ENCODE measurements at regions not wholly inside any gene's neighbourhood (a gene's known extent, or its start where the extent isn't known, plus 50 kb on each side); places are given as distances from the start of the nearest gene placed in this dataset.
"Not testable (repeated sequence)": the region's sequence is repeated elsewhere in the genome, so short reads cannot be mapped to it uniquely, and the experiment has no call there.

- FAIRE-seq (no peak), DNase-seq (ENCODE audit: insufficient read length, low spot score) (no peak)
- TF ChIP-seq, protein P1, sequence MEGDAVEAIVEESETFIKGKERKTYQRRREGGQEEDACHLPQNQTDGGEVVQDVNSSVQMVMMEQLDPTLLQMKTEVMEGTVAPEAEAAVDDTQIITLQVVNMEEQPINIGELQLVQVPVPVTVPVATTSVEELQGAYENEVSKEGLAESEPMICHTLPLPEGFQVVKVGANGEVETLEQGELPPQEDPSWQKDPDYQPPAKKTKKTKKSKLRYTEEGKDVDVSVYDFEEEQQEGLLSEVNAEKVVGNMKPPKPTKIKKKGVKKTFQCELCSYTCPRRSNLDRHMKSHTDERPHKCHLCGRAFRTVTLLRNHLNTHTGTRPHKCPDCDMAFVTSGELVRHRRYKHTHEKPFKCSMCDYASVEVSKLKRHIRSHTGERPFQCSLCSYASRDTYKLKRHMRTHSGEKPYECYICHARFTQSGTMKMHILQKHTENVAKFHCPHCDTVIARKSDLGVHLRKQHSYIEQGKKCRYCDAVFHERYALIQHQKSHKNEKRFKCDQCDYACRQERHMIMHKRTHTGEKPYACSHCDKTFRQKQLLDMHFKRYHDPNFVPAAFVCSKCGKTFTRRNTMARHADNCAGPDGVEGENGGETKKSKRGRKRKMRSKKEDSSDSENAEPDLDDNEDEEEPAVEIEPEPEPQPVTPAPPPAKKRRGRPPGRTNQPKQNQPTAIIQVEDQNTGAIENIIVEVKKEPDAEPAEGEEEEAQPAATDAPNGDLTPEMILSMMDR (IDR thresholded peaks at IDR 0.05; ENCODE audit: insufficient read depth, missing control alignments) = no peak
Measured at GRCh38 chr6:166712286-166713228, 85.5 kb upstream of the RPS6KA2 start.

- TF ChIP-seq, protein P1 (IDR thresholded peaks at IDR 0.05; ENCODE audit: insufficient read depth, missing control alignments) = no peak
- no peak for FAIRE-seq
Measured at GRCh38 chr6:166710084-166710483, 83.0 kb upstream of the RPS6KA2 start.

DNA sequence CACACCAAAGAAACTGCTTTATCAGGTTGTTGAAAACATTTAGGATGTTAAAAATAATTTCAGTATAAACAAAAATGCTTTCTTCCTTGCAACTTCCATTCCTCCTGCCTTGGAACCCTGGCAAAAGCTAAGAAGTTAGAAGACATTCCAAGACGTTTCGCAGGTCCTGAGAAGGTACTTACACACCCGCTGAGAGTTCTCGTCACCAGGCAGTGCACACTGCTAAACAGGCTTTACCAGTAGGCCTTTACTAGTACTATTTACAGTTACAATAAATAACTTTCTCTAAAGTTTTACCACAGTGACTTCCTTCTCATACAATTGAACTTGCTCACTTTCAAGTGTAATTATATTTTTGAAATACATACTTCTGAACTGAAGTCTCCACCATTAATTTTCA is 81.4 kb upstream of the RPS6KA2 start:
- TF ChIP-seq, protein P1 (IDR thresholded peaks at IDR 0.05; ENCODE audit: insufficient read depth, missing control alignments) = no peak
- no peak for FAIRE-seq
- no peak for DNase-seq (ENCODE audit: insufficient read length, low spot score)

More at GRCh38 chr6:166710084-166710483, 83.0 kb upstream of the RPS6KA2 start:
- DNase-seq (ENCODE audit: insufficient read length, low spot score) = no peak

DNA sequence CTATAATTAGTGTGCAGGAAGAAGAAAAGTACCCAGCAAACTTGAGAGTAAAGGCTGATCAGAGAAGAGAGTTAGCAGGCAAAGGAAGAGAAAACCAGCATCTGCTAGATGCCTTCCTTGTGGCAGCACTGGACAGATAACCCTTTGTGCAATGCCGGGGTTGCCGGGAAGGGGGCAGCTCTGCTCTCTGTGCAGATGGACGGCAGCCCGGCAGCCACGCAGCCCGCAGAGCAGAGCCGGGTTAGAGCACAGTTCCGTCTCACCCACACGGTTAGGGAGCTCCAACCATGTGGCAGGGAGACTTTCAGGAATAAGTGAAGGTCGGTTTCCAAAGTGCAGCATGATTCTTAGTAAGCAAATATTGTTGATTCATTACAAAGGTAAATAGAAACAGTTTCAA is 80.0 kb upstream of the RPS6KA2 start:
- TF ChIP-seq, protein P1 (IDR thresholded peaks at IDR 0.05; ENCODE audit: insufficient read depth, missing control alignments) = no peak
- DNase-seq (ENCODE audit: insufficient read length, low spot score) (no peak), FAIRE-seq (no peak)

DNA sequence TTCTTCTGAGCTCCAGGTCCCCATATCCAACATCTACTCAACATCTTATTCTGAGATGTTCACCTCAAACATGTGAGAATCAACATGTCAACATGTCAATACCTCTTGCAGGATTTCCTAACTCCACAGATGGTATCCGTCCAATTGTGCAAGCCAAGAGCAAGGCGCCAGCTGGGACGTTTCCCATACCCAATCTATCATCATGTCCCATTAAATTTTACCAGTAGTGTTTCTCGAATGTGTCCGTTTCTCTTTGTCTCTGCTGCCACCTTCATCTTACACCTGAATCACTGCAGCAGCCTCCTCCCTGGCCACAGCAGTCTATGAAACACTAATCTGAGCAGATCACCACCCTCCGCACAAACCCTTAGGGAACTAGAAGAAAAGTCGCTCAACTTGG is 78.0 kb upstream of the RPS6KA2 start:
- DNase-seq (ENCODE audit: insufficient read length, low spot score) = no peak
- TF ChIP-seq, protein P1 (IDR thresholded peaks at IDR 0.05; ENCODE audit: insufficient read depth, missing control alignments) = no peak
- FAIRE-seq = no peak

GRCh38 chr6:166704171-166704570 is 77.1 kb upstream of the RPS6KA2 start:
- TF ChIP-seq, protein P1 (IDR thresholded peaks at IDR 0.05; ENCODE audit: insufficient read depth, missing control alignments) = no peak
- DNase-seq (ENCODE audit: insufficient read length, low spot score) (no peak), FAIRE-seq (no peak)

- no peak for FAIRE-seq
- TF ChIP-seq, protein P1 (IDR thresholded peaks at IDR 0.05; ENCODE audit: insufficient read depth, missing control alignments) = no peak
- DNase-seq (ENCODE audit: insufficient read length, low spot score) = no peak
Measured at GRCh38 chr6:166703149-166703710, 76.2 kb upstream of the RPS6KA2 start.

GRCh38 chr6:166701424-166701823 is 74.4 kb upstream of the RPS6KA2 start:
- FAIRE-seq; DNase-seq (ENCODE audit: insufficient read length, low spot score): not testable (repeated sequence)

- DNase-seq (ENCODE audit: insufficient read length, low spot score); FAIRE-seq: not testable (repeated sequence)
Measured at GRCh38 chr6:166700871-166701270, 73.8 kb upstream of the RPS6KA2 start.
